Ovary (tissue), 7 donors: ENCODE measurements at regions not wholly inside any gene's neighbourhood (a gene's known extent, or its start where the extent isn't known, plus 50 kb on each side); places are given as distances from the start of the nearest gene placed in this dataset.

Experiments used
- DNase-seq, 5 donors: peaks; one replicate each; pipeline ENCODE4 v3.0.0-alpha.2; 2019 to 2020
- H3K27ac ChIP-seq, 2 donors: fragments of 200-600 bp; one replicate each; pipeline versions ENCODE4 v1.5.1 to v1.8.0; 2019 to 2022
- H3K27me3 ChIP-seq: fragments of 200-600 bp; one replicate; pipeline ENCODE4 v1.8.0; 2022
- H3K36me3 ChIP-seq: fragments of 200-600 bp; sonication (generic); one replicate; pipeline ENCODE4 v1.5.1; 2019
- H3K4me1 ChIP-seq: one replicate; pipeline ENCODE4 v1.8.1; 2013; ENCODE audit warnings: mild to moderate bottlenecking, moderate library complexity; ENCODE audit not compliant: insufficient read depth
- H3K4me3 ChIP-seq: fragments of 200-600 bp; sonication (generic); one replicate; pipeline ENCODE4 v1.5.1; 2017
- H3K9me3 ChIP-seq, 2 donors: fragments of 200-600 bp in 1 of 2; sonication (generic) in 1 of 2; one replicate each; pipeline versions ENCODE4 v1.5.1 to v1.8.1; 2013 to 2019; ENCODE audit warnings: mild to moderate bottlenecking in 1 of 2, moderate library complexity in 1 of 2
- CTCF ChIP-seq, 3 donors: fragments of 450-650 bp in 2 of 3; fragments of 200-600 bp in 1 of 3; IDR thresholded peaks; one replicate each; pipeline versions ENCODE4 v1.5.1 to v1.8.0; 2016 to 2022; ENCODE audit warnings: antibody characterized with exemption in 3 of 3, mild to moderate bottlenecking in 1 of 3
- EP300 ChIP-seq: sonication (generic); formaldehyde crosslinking; IDR thresholded peaks from one replicate; pipeline ENCODE4 v1.6.1; 2017; ENCODE audit warnings: antibody characterized with exemption
- POLR2A ChIP-seq: fragments of 450-650 bp; IDR thresholded peaks from one replicate; pipeline ENCODE4 v1.6.1; 2017; ENCODE audit warnings: antibody characterized with exemption, mild to moderate bottlenecking, moderate library complexity
- WGBS, 3 donors: extraction: QIAGEN DNeasy Blood & Tissue Kit in 1 of 3; methylation state at CpG; one replicate each; pipeline versions ENCODE4 v1.1.5 to v1.1.7; 2013 to 2017; 5-methylcytosine and 5-hydroxymethylcytosine counted together
- intact Hi-C, 4 donors: fragments of 100-400 bp; cut with DNase I; formaldehyde crosslinking; loops; one replicate each; pipeline versions ENCODE4 v1.11.0 to v1.15.1; 2022 to 2023
- donor health status: DM: no; HTN: no; CAD: no; lungs with moderate emphysema.
- donor health status: DM: no; HTN: no; CAD: no.
- donor health status: Bipolar disorder and iron deficiency.
- donor health status: DM: no; HTN: no; CAD: no.
- donor health status: DM: yes; HTN: yes; CAD: no.

- DNase-seq = no peak
- no peaks in the 10 kb centered on the region for H3K27me3 ChIP-seq
- no peaks in the 10 kb centered on the region for H3K36me3 ChIP-seq
- TF ChIP-seq CTCF (IDR thresholded peaks at IDR 0.05) = no peak
- intact Hi-C loops = no loop called here
- H3K4me1 ChIP-seq = no peaks in the 10 kb centered on the region
- no peak overlapping the region for H3K27ac ChIP-seq
- no peaks in the 10 kb centered on the region for H3K9me3 ChIP-seq
- 94 to 98% (median 98%) methylated on average over 6 of the region's 6 CpGs for WGBS, 3 donors
- H3K4me3 ChIP-seq = no peak overlapping the region
Measured at GRCh38 chr7:46033592-46033991, 112.5 kb upstream of the IGFBP3 start.

GRCh38 chr7:46032942-46033341 lies 111.9 kb upstream of the IGFBP3 start:
- no peak for DNase-seq
- Histone ChIP-seq H3K9me3 (no peaks in the 10 kb centered on the region), H3K4me1 (no peaks in the 10 kb centered on the region), H3K27ac (no peak overlapping the region), H3K4me3 (no peak overlapping the region), H3K36me3 (no peaks in the 10 kb centered on the region), H3K27me3 (no peaks in the 10 kb centered on the region)
- TF ChIP-seq POLR2A (no peak), CTCF (IDR thresholded peaks at IDR 0.05) (no peak), EP300 (no peak)
- intact Hi-C loops = no loop called here
- 98 to 99% (median 98%) methylated on average over 2 of the region's 2 CpGs for WGBS, 3 donors

GRCh38 chr7:46032353-46032752 lies 111.3 kb upstream of the IGFBP3 start:
- H3K4me1 ChIP-seq = no peaks in the 10 kb centered on the region
- no peak for DNase-seq
- H3K27ac ChIP-seq = no peak overlapping the region
- no peaks in the 10 kb centered on the region for H3K36me3 ChIP-seq
- TF ChIP-seq POLR2A (no peak), EP300 (no peak), CTCF (IDR thresholded peaks at IDR 0.05) (no peak)
- WGBS, 3 donors = 92 to 96% (median 93%) methylated on average over 6 of the region's 6 CpGs
- no peaks in the 10 kb centered on the region for H3K27me3 ChIP-seq
- H3K9me3 ChIP-seq = no peaks in the 10 kb centered on the region
- H3K4me3 ChIP-seq = no peak overlapping the region
- intact Hi-C loops = no loop called here

- Histone ChIP-seq H3K27ac (no peak overlapping the region), H3K27me3 (no peaks in the 10 kb centered on the region), H3K36me3 (no peaks in the 10 kb centered on the region), H3K4me3 (no peak overlapping the region), H3K9me3 (no peaks in the 10 kb centered on the region), H3K4me1 (no peaks in the 10 kb centered on the region)
- DNase-seq = no peak
- TF ChIP-seq CTCF (IDR thresholded peaks at IDR 0.05) (no peak), EP300 (no peak), POLR2A (no peak)
- intact Hi-C loops = no loop called here
- WGBS, 3 donors = 88 to 90% (median 89%) methylated on average over 2 of the region's 2 CpGs
Measured at GRCh38 chr7:46029111-46029704, 108.1 kb upstream of the IGFBP3 start.
